Left ventricle myocardium inferior (tissue), 1 donor: ENCODE measurements at regions not wholly inside any gene's neighbourhood (a gene's known extent, or its start where the extent isn't known, plus 50 kb on each side); places are given as distances from the start of the nearest gene placed in this dataset.
A peak's percentile ranks its signal among the peaks of the same experiment; 100 is the strongest.

Experiments used
- DNase-seq: peaks from one replicate; pipeline ENCODE4 v3.0.0-alpha.2; 2020
- H3K27ac ChIP-seq: fragments of 200-600 bp; replicated peaks from 2 replicates; pipeline ENCODE4 v1.8.0; 2021
- H3K27me3 ChIP-seq: fragments of 200-600 bp; 2 replicates; pipeline ENCODE4 v1.8.0; 2021; ENCODE audit warnings: low read depth
- H3K36me3 ChIP-seq: fragments of 200-600 bp; 2 replicates; pipeline ENCODE4 v1.8.0; 2021
- H3K4me1 ChIP-seq: fragments of 200-600 bp; 2 replicates; pipeline ENCODE4 v1.8.0; 2021
- H3K4me3 ChIP-seq: fragments of 200-600 bp; 2 replicates; pipeline ENCODE4 v1.8.0; 2021; ENCODE audit warnings: mild to moderate bottlenecking, moderate library complexity
- H3K9me3 ChIP-seq: fragments of 200-600 bp; replicated peaks from 2 replicates; pipeline ENCODE4 v1.8.0; 2021
- intact Hi-C: fragments of 100-400 bp; cut with micrococcal nuclease; formaldehyde crosslinking; loops from one replicate; pipeline ENCODE4 v1.11.0; 2022
- TF ChIP-seq, protein P1 (sequence below): fragments of 200-600 bp; IDR thresholded peaks from 2 replicates; pipeline ENCODE4 v1.8.0; 2021; ENCODE audit warnings: antibody characterized with exemption, mild to moderate bottlenecking, borderline replicate concordance
- donor health status: DM: no; HTN: yes; CAD: no; lungs with severe emphysema.

DNA sequence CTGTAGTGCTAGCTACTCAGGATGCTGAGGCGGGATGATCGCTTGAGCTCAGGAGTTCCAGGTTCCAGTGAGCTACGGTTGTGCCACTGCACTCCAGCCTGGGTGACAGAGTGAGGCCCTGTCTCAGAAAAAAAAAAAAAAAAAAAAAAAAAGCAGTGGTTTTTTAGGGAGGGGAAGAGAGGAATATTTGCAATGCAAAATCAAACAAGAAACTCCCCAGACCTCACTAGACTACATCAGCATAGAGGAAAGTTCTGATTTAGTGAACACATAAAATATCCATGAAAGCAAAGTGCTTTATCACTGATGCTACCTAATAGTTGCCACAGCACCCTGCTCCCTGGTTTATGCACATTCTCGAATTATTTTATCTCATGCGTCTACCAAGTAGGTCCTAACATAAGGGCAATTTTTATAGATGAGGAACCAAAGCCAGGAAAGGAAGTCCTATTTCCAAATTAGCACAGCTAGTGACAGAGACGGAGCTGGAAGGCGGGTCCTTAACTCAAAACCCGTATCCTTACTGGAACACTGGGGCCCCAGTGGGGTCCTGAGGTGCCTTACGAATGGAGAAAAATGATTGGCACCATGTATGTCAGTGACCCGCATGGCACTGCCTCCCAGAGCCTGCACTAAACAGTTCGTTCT lies 50.7 kb upstream of the GPR157 start:
- TF ChIP-seq, protein P1, sequence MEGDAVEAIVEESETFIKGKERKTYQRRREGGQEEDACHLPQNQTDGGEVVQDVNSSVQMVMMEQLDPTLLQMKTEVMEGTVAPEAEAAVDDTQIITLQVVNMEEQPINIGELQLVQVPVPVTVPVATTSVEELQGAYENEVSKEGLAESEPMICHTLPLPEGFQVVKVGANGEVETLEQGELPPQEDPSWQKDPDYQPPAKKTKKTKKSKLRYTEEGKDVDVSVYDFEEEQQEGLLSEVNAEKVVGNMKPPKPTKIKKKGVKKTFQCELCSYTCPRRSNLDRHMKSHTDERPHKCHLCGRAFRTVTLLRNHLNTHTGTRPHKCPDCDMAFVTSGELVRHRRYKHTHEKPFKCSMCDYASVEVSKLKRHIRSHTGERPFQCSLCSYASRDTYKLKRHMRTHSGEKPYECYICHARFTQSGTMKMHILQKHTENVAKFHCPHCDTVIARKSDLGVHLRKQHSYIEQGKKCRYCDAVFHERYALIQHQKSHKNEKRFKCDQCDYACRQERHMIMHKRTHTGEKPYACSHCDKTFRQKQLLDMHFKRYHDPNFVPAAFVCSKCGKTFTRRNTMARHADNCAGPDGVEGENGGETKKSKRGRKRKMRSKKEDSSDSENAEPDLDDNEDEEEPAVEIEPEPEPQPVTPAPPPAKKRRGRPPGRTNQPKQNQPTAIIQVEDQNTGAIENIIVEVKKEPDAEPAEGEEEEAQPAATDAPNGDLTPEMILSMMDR: no peak
- H3K4me3 ChIP-seq: no peak overlapping the region
- DNase-seq: no peak
- H3K4me1 ChIP-seq: peaks cover 43% of the 10 kb centered on the region
- intact Hi-C loops: no loop called here
- no peaks in the 10 kb centered on the region for H3K9me3 ChIP-seq
- peaks cover 17% of the 10 kb centered on the region for H3K27me3 ChIP-seq
- H3K27ac ChIP-seq: peak overlapping the region; percentile 2
- H3K36me3 ChIP-seq: no peaks in the 10 kb centered on the region

DNA sequence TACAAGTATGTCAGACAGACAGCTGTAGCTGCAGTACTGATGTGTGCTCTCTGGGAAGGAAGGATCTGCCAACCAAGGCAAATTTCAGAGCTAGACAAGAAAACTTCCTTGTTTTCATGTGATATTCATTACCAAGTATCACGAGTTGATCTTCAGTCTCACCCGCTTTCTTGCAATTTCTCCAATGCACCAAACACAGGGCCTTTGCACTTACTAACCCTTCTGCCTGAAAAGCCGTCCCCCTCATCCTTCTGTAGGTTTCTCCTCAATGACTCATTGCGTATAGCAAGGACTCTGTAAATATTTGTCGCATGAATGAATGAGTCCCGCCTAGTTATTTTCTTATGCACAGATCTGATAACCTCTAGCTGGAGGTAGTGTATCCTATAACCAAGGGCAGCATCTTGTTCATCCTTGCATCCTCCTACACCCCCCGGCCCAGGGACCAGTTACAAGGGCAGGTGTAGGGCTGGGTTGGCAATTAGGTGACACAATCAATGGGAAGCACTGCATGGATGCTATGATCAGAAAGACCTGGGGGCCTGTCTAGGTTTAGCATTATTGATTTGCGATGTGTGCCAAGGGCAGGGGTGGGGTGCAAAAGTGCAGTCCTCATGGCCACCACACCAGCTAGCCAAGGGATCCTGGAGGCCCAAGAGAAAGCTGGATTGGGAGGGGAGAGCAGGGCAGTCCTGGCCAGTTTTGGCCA lies 51.4 kb upstream of the GPR157 start:
- Histone ChIP-seq H3K4me1 (peaks cover 43% of the 10 kb centered on the region), H3K27ac (peak overlapping the region; percentile 71), H3K4me3 (peak overlapping the region; percentile 87), H3K36me3 (no peaks in the 10 kb centered on the region), H3K9me3 (no peaks in the 10 kb centered on the region), H3K27me3 (peaks cover 17% of the 10 kb centered on the region)
- intact Hi-C loops: no loop called here
- no peak for DNase-seq
- TF ChIP-seq, protein P1: no peak

DNA sequence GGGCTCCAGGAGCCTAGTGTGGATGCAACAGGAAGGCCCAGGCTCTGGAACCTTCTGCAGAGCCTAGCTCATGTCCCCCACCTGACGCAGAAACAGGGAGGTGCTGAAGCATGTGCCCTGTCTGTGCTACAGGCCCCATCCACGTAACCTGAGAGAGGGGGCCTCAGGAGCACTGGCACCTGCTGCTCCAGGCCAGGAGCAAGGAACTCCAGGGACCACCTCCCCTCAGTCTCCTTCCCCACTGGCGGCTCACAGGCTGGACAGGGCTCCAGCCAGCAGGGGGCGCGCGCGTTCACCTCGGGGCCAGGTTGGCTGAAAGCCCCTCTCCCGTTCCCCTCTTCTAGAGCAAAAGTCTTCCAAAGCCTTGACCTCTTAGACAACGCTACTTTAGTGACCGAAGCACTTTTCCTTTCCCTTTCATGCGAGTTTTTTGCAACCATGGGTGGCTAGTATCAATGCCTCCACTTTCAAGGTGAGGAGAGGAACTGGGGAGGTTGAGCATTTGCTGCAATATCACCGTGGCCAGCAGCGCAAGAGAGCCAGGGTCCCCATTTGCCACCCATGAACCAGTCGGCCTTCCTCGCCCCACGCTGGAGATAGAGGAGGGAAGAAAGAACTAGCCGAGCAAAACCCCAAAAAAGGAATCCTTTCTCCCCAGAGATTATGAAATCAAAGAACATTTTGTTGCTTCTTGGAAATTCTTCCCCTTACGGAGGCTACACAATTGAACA lies 52.4 kb upstream of the GPR157 start:
- intact Hi-C loops: no loop called here
- Histone ChIP-seq H3K36me3 (no peaks in the 10 kb centered on the region), H3K9me3 (no peaks in the 10 kb centered on the region), H3K27ac (peak overlapping the region; percentile 71), H3K27me3 (peaks cover 17% of the 10 kb centered on the region), H3K4me3 (peak overlapping the region; percentile 87), H3K4me1 (peaks cover 43% of the 10 kb centered on the region)
- peak; percentile 74 for DNase-seq
- TF ChIP-seq, protein P1: peak; percentile 99

DNA sequence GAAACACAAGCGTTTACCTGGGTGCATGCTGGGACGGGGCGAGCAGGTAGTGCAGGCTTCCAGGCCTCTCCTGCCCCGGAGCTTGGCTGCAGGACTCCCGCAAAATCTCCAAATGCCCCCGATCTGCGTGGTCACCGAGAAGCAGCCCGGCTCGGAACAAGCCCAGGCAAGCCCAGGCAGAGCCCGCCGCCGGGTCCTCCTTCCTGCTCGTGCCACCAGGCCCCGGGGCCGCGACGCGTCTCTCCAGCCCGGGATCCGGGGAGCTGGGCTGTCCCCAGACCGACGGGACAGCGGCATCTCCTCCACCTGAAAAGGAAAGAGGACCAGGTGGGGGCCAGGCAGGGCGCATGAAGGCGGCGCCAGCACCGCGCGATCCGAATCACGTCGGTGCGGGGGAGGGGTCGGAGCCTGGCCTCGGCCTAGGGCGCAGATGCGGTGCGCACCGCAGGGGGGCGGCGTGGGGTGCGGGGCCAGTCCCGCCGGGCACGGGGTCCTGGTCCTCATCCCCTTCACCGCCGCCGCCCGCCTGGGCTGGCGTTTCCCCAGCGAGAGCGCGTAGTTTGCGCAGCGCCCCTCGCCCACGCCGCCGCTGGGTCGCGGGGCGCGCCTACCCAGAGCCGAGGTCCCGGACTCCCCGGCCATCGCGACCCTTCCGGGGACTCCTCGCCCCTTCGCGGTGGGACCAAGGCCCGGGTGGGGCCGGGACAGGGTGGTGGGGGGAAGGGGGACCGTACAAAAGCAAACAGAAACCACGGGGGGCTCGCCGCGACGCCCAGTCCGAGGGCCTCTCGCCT lies 52.4 kb upstream of the H6PD start:
- Histone ChIP-seq H3K27ac (peak overlapping the region; percentile 71), H3K4me1 (peaks cover 43% of the 10 kb centered on the region), H3K9me3 (no peaks in the 10 kb centered on the region), H3K4me3 (peak overlapping the region; percentile 87), H3K27me3 (peaks cover 17% of the 10 kb centered on the region), H3K36me3 (no peaks in the 10 kb centered on the region)
- TF ChIP-seq, protein P1: peak; percentile 37
- intact Hi-C loops: no loop called here
- DNase-seq: peak; percentile 40

DNA sequence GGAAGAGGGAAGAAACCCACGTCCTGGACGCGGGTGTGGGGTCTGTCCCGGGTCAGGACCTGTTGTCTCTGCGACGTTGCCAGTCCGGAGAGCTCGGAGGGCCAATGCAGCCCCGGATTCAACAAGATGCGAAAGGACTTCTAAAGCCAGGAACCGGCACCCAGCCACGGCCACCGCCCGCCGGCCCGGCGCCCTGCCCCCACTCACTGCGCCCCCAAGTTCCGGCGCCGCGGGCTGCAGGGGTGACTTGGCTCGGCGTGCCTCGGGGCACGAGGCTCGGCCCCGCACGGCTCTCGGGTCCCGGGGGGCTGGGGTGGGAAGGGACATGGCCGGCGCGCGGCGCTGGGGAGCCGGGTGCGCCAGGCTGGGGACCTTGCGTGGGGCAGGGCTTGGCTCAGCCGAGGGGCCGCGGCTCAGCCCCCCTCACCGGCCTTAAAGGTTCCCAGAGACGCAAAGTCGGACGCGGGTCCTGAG lies 51.8 kb upstream of the H6PD start:
- intact Hi-C loops: no loop called here
- Histone ChIP-seq H3K9me3 (no peaks in the 10 kb centered on the region), H3K4me1 (peaks cover 43% of the 10 kb centered on the region), H3K27me3 (peaks cover 17% of the 10 kb centered on the region), H3K36me3 (no peaks in the 10 kb centered on the region), H3K4me3 (peak overlapping the region; percentile 87), H3K27ac (peak overlapping the region; percentile 71)
- DNase-seq: peak; percentile 34
- TF ChIP-seq, protein P1: no peak
